WTC11 (cell line): ENCODE measurements at regions not wholly inside any gene's neighbourhood (a gene's known extent, or its start where the extent isn't known, plus 50 kb on each side); places are given as distances from the start of the nearest gene placed in this dataset.

Experiments
- ATF1 ChIP-seq: sonication (generic); formaldehyde crosslinking; IDR thresholded peaks from 2 replicates; pipeline ENCODE4 v1.8.1; 2023; ENCODE audit warnings: mild to moderate bottlenecking, moderate library complexity, missing genetic modification reagents
- CREB1 ChIP-seq: sonication (generic); formaldehyde crosslinking; IDR thresholded peaks from 2 replicates; pipeline ENCODE4 v1.8.0; 2023; ENCODE audit warnings: mild to moderate bottlenecking, missing genetic modification reagents
- MXD4 ChIP-seq: fragments of 250-450 bp; sonication (Bioruptor Pico); IDR thresholded peaks from 2 replicates; pipeline ENCODE4 v1.8.0; 2021; ENCODE audit warnings: mild to moderate bottlenecking, moderate library complexity, borderline replicate concordance
- NFYB ChIP-seq: sonication (generic); formaldehyde crosslinking; conservative IDR thresholded peaks from 2 replicates; pipeline ENCODE4 v1.8.0; 2022; ENCODE audit warnings: low read depth, missing genetic modification reagents
- NR2C2 ChIP-seq: sonication (generic); formaldehyde crosslinking; IDR thresholded peaks from 2 replicates; pipeline ENCODE4 v1.8.0; 2022; ENCODE audit warnings: mild to moderate bottlenecking, missing genetic modification reagents
- RORB ChIP-seq: fragments of 250-450 bp; sonication (Bioruptor Pico); IDR thresholded peaks from 2 replicates; pipeline ENCODE4 v1.9.0; 2021; ENCODE audit warnings: mild to moderate bottlenecking
- TF ChIP-seq, protein P1 (sequence below): fragments of 200-600 bp; IDR thresholded peaks from 2 replicates; pipeline ENCODE4 v1.8.0; 2022; ENCODE audit warnings: antibody characterized with exemption
- TF ChIP-seq, protein P2 (sequence below): sonication (generic); formaldehyde crosslinking; IDR thresholded peaks from 2 replicates; pipeline ENCODE4 v1.8.0; 2022; ENCODE audit warnings: mild to moderate bottlenecking, missing genetic modification reagents
- TF ChIP-seq, protein P3 (sequence below): sonication (generic); formaldehyde crosslinking; IDR thresholded peaks from 2 replicates; pipeline ENCODE4 v1.8.0; 2022; ENCODE audit warnings: missing genetic modification reagents
- TF ChIP-seq, protein P4 (sequence below): sonication (generic); formaldehyde crosslinking; IDR thresholded peaks from 2 replicates; pipeline ENCODE4 v1.8.1; 2022; ENCODE audit warnings: mild to moderate bottlenecking, moderate library complexity, missing genetic modification reagents
- TF ChIP-seq, protein P5 (sequence below): sonication (generic); formaldehyde crosslinking; IDR thresholded peaks from 2 replicates; pipeline ENCODE4 v1.8.1; 2022; ENCODE audit warnings: missing genetic modification reagents, borderline replicate concordance
- TF ChIP-seq, protein P6 (sequence below): sonication (generic); formaldehyde crosslinking; IDR thresholded peaks from 2 replicates; pipeline ENCODE4 v1.8.1; 2022; ENCODE audit warnings: mild to moderate bottlenecking, missing genetic modification reagents, moderate library complexity, borderline replicate concordance
- TF ChIP-seq, protein P7 (sequence below): sonication (generic); formaldehyde crosslinking; IDR thresholded peaks from 2 replicates; pipeline ENCODE4 v1.8.0; 2023; ENCODE audit warnings: missing genetic modification reagents, mild to moderate bottlenecking, borderline replicate concordance
- TF ChIP-seq, protein P8 (sequence below): sonication (generic); formaldehyde crosslinking; conservative IDR thresholded peaks from 2 replicates; pipeline ENCODE4 v1.8.1; 2022; ENCODE audit warnings: mild to moderate bottlenecking, missing genetic modification reagents

DNA sequence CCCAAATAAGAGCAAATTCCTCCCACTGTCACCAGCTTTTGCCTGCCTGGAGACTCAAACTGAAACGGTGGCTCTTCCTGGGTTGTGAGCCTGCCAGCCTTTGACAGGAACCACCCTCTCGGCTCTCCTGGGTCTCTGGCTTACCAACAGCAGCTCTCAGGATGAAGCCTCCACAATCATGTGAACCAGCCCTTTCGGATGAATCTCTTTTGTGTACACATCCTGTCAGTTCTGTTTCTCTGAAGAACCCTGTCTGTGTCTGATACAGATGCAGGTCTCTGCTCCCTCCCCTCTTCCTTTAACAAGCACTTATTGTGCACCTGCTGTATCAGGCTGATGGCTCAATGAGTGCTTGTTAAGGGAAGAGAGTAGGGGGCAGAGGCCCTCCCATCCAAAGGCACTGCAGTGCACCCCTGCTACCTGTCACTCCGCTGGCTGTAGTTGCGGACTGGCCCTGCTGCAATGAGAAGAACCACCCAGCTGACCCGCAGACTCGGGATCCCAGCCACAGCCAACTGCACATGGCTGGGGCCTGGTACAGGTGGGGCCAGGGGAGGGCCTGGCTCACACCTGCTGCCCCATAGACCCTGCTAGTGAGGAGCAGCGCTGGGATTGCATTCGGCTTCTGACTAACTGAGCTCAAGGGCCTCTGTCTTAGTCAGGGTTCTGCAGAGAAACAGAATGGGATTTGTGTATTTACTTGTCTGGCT, 120.1 kb upstream of the PMEPA1 start:
- TF ChIP-seq NR2C2 (CRISPR knock-in tag) (no peak), NFYB (CRISPR knock-in tag) (no peak), RORB (CRISPR knock-in tag) (no peak), ATF1 (CRISPR knock-in tag) (no peak), CREB1 (no peak), MXD4 (CRISPR knock-in tag) (no peak)
- TF ChIP-seq, protein P1, sequence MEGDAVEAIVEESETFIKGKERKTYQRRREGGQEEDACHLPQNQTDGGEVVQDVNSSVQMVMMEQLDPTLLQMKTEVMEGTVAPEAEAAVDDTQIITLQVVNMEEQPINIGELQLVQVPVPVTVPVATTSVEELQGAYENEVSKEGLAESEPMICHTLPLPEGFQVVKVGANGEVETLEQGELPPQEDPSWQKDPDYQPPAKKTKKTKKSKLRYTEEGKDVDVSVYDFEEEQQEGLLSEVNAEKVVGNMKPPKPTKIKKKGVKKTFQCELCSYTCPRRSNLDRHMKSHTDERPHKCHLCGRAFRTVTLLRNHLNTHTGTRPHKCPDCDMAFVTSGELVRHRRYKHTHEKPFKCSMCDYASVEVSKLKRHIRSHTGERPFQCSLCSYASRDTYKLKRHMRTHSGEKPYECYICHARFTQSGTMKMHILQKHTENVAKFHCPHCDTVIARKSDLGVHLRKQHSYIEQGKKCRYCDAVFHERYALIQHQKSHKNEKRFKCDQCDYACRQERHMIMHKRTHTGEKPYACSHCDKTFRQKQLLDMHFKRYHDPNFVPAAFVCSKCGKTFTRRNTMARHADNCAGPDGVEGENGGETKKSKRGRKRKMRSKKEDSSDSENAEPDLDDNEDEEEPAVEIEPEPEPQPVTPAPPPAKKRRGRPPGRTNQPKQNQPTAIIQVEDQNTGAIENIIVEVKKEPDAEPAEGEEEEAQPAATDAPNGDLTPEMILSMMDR, result no peak
- TF ChIP-seq, protein P2, sequence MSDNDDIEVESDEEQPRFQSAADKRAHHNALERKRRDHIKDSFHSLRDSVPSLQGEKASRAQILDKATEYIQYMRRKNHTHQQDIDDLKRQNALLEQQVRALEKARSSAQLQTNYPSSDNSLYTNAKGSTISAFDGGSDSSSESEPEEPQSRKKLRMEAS (CRISPR knock-in tag), result no peak
- TF ChIP-seq, protein P3, sequence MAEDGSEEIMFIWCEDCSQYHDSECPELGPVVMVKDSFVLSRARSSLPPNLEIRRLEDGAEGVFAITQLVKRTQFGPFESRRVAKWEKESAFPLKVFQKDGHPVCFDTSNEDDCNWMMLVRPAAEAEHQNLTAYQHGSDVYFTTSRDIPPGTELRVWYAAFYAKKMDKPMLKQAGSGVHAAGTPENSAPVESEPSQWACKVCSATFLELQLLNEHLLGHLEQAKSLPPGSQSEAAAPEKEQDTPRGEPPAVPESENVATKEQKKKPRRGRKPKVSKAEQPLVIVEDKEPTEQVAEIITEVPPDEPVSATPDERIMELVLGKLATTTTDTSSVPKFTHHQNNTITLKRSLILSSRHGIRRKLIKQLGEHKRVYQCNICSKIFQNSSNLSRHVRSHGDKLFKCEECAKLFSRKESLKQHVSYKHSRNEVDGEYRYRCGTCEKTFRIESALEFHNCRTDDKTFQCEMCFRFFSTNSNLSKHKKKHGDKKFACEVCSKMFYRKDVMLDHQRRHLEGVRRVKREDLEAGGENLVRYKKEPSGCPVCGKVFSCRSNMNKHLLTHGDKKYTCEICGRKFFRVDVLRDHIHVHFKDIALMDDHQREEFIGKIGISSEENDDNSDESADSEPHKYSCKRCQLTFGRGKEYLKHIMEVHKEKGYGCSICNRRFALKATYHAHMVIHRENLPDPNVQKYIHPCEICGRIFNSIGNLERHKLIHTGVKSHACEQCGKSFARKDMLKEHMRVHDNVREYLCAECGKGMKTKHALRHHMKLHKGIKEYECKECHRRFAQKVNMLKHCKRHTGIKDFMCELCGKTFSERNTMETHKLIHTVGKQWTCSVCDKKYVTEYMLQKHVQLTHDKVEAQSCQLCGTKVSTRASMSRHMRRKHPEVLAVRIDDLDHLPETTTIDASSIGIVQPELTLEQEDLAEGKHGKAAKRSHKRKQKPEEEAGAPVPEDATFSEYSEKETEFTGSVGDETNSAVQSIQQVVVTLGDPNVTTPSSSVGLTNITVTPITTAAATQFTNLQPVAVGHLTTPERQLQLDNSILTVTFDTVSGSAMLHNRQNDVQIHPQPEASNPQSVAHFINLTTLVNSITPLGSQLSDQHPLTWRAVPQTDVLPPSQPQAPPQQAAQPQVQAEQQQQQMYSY (CRISPR knock-in tag), result no peak
- TF ChIP-seq, protein P4, sequence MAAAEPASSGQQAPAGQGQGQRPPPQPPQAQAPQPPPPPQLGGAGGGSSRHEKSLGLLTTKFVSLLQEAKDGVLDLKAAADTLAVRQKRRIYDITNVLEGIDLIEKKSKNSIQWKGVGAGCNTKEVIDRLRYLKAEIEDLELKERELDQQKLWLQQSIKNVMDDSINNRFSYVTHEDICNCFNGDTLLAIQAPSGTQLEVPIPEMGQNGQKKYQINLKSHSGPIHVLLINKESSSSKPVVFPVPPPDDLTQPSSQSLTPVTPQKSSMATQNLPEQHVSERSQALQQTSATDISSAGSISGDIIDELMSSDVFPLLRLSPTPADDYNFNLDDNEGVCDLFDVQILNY (CRISPR knock-in tag), result no peak
- TF ChIP-seq, protein P5, sequence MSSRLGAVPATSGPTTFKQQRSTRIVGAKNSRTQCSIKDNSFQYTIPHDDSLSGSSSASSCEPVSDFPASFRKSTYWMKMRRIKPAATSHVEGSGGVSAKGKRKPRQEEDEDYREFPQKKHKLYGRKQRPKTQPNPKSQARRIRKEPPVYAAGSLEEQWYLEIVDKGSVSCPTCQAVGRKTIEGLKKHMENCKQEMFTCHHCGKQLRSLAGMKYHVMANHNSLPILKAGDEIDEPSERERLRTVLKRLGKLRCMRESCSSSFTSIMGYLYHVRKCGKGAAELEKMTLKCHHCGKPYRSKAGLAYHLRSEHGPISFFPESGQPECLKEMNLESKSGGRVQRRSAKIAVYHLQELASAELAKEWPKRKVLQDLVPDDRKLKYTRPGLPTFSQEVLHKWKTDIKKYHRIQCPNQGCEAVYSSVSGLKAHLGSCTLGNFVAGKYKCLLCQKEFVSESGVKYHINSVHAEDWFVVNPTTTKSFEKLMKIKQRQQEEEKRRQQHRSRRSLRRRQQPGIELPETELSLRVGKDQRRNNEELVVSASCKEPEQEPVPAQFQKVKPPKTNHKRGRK (CRISPR knock-in tag), result no peak
- TF ChIP-seq, protein P6, sequence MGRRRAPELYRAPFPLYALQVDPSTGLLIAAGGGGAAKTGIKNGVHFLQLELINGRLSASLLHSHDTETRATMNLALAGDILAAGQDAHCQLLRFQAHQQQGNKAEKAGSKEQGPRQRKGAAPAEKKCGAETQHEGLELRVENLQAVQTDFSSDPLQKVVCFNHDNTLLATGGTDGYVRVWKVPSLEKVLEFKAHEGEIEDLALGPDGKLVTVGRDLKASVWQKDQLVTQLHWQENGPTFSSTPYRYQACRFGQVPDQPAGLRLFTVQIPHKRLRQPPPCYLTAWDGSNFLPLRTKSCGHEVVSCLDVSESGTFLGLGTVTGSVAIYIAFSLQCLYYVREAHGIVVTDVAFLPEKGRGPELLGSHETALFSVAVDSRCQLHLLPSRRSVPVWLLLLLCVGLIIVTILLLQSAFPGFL (CRISPR knock-in tag), result no peak
- TF ChIP-seq, protein P7, sequence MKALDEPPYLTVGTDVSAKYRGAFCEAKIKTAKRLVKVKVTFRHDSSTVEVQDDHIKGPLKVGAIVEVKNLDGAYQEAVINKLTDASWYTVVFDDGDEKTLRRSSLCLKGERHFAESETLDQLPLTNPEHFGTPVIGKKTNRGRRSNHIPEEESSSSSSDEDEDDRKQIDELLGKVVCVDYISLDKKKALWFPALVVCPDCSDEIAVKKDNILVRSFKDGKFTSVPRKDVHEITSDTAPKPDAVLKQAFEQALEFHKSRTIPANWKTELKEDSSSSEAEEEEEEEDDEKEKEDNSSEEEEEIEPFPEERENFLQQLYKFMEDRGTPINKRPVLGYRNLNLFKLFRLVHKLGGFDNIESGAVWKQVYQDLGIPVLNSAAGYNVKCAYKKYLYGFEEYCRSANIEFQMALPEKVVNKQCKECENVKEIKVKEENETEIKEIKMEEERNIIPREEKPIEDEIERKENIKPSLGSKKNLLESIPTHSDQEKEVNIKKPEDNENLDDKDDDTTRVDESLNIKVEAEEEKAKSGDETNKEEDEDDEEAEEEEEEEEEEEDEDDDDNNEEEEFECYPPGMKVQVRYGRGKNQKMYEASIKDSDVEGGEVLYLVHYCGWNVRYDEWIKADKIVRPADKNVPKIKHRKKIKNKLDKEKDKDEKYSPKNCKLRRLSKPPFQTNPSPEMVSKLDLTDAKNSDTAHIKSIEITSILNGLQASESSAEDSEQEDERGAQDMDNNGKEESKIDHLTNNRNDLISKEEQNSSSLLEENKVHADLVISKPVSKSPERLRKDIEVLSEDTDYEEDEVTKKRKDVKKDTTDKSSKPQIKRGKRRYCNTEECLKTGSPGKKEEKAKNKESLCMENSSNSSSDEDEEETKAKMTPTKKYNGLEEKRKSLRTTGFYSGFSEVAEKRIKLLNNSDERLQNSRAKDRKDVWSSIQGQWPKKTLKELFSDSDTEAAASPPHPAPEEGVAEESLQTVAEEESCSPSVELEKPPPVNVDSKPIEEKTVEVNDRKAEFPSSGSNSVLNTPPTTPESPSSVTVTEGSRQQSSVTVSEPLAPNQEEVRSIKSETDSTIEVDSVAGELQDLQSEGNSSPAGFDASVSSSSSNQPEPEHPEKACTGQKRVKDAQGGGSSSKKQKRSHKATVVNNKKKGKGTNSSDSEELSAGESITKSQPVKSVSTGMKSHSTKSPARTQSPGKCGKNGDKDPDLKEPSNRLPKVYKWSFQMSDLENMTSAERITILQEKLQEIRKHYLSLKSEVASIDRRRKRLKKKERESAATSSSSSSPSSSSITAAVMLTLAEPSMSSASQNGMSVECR (CRISPR knock-in tag), result no peak
- TF ChIP-seq, protein P8, sequence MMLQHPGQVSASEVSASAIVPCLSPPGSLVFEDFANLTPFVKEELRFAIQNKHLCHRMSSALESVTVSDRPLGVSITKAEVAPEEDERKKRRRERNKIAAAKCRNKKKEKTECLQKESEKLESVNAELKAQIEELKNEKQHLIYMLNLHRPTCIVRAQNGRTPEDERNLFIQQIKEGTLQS (CRISPR knock-in tag), result no peak
